NK-92 treated with Interleukin-12 subunit alpha and Interleukin-12 subunit beta, amount 100 ng/mL, for 24 hours (cell line): ENCODE measurements at regions not wholly inside any gene's neighbourhood (a gene's known extent, or its start where the extent isn't known, plus 50 kb on each side); places are given as distances from the start of the nearest gene placed in this dataset.

Experiments
- DNase-seq: peaks from one replicate; lab custom pipeline; 2025; lab: John Stamatoyannopoulos, UW

GRCh38 chr16:6143020-6143419, 1045.4 kb upstream of the EEF2KMT start:
- no peak for DNase-seq

GRCh38 chr16:6133009-6133557, 1035.5 kb upstream of the EEF2KMT start:
- no peak for DNase-seq

- no peak for DNase-seq
Observed at GRCh38 chr16:6132121-6132520, 1034.5 kb upstream of the EEF2KMT start.

- DNase-seq = no peak
Observed at GRCh38 chr16:6131526-6132050, 1034.0 kb upstream of the EEF2KMT start.

- no peak for DNase-seq
Observed at GRCh38 chr16:6125483-6126259, 1028.1 kb upstream of the EEF2KMT start.

- DNase-seq = no peak
Observed at GRCh38 chr16:6124136-6124535, 1026.5 kb upstream of the EEF2KMT start.

GRCh38 chr16:6122401-6122800, 1024.8 kb upstream of the EEF2KMT start:
- no peak for DNase-seq

GRCh38 chr16:6114691-6115090, 1017.1 kb upstream of the EEF2KMT start:
- DNase-seq = no peak

- no peak for DNase-seq
Observed at GRCh38 chr16:6113749-6114148, 1016.2 kb upstream of the EEF2KMT start.

- no peak for DNase-seq
Observed at GRCh38 chr16:6112700-6113099, 1015.1 kb upstream of the EEF2KMT start.

GRCh38 chr16:6111390-6111789, 1013.8 kb upstream of the EEF2KMT start:
- no peak for DNase-seq

GRCh38 chr16:6110346-6110745, 1012.8 kb upstream of the EEF2KMT start:
- no peak for DNase-seq

- no peak for DNase-seq
Observed at GRCh38 chr16:6106061-6106460, 1008.5 kb upstream of the EEF2KMT start.

GRCh38 chr16:6105115-6105514, 1007.5 kb upstream of the EEF2KMT start:
- no peak for DNase-seq

GRCh38 chr16:6104428-6104827, 1006.8 kb upstream of the EEF2KMT start:
- DNase-seq = no peak

GRCh38 chr16:6103561-6103960, 1006.0 kb upstream of the EEF2KMT start:
- no peak for DNase-seq

- no peak for DNase-seq
Observed at GRCh38 chr16:6099102-6099501, 1001.5 kb upstream of the EEF2KMT start.

- no peak for DNase-seq
Observed at GRCh38 chr16:6096931-6097670, 999.5 kb upstream of the EEF2KMT start.

GRCh38 chr16:6095414-6095813, 997.8 kb upstream of the EEF2KMT start:
- no peak for DNase-seq

GRCh38 chr16:6091021-6091420, 993.4 kb upstream of the EEF2KMT start:
- no peak for DNase-seq

GRCh38 chr16:6081320-6081976, 983.9 kb upstream of the EEF2KMT start:
- DNase-seq = peak; percentile 5

- no peak for DNase-seq
Observed at GRCh38 chr16:6076631-6077030, 979.0 kb upstream of the EEF2KMT start.
